HG03565 (cell line): ENCODE measurements at regions not wholly inside any gene's neighbourhood (a gene's known extent, or its start where the extent isn't known, plus 50 kb on each side); places are given as distances from the start of the nearest gene placed in this dataset.
A peak's percentile ranks its signal among the peaks of the same experiment; 100 is the strongest.
"Not testable (repeated sequence)": the region's sequence is repeated elsewhere in the genome, so short reads cannot be mapped to it uniquely, and the experiment has no call there.

Source experiments
- ATAC-seq: cut with Tn5 transposase; IDR thresholded peaks from one replicate; pipeline ENCODE4 v1.9.1; 2021; ENCODE audit warnings: mild to moderate bottlenecking, moderate library complexity; ENCODE audit not compliant: unreplicated experiment

- ATAC-seq, result no peak
These were observed 558.8 kb upstream of the GRIA3 start for GRCh38 chrX:122625239-122625638.

GRCh38 chrX:122625821-122626220 is 558.3 kb upstream of the GRIA3 start:
- ATAC-seq, result peak; percentile 69

GRCh38 chrX:122626871-122627270 is 557.2 kb upstream of the GRIA3 start:
- no peak for ATAC-seq

- ATAC-seq, result no peak
These were observed 542.9 kb upstream of the GRIA3 start for GRCh38 chrX:122641136-122641535.

- ATAC-seq, result no peak
These were observed 542.3 kb upstream of the GRIA3 start for GRCh38 chrX:122641826-122642225.

- ATAC-seq, result not testable (repeated sequence)
These were observed 528.8 kb upstream of the GRIA3 start for GRCh38 chrX:122655256-122655655.

GRCh38 chrX:122666601-122667000 is 517.5 kb upstream of the GRIA3 start:
- ATAC-seq, result no peak

- no peak for ATAC-seq
These were observed 516.4 kb upstream of the GRIA3 start for GRCh38 chrX:122667667-122668066.

- ATAC-seq, result no peak
These were observed 480.3 kb upstream of the GRIA3 start for GRCh38 chrX:122703762-122704161.

- no peak for ATAC-seq
These were observed 444.3 kb upstream of the GRIA3 start for GRCh38 chrX:122739770-122740169.

- no peak for ATAC-seq
These were observed 413.5 kb upstream of the GRIA3 start for GRCh38 chrX:122770581-122770980.

GRCh38 chrX:122771933-122772332 is 412.1 kb upstream of the GRIA3 start:
- ATAC-seq, result no peak

- ATAC-seq, result no peak
These were observed 406.3 kb upstream of the GRIA3 start for GRCh38 chrX:122777766-122778165.

- ATAC-seq, result no peak
These were observed 400.2 kb upstream of the GRIA3 start for GRCh38 chrX:122783918-122784317.

GRCh38 chrX:122787231-122787630 is 396.8 kb upstream of the GRIA3 start:
- no peak for ATAC-seq

GRCh38 chrX:122788216-122788615 is 395.9 kb upstream of the GRIA3 start:
- ATAC-seq, result no peak

- no peak for ATAC-seq
These were observed 393.5 kb upstream of the GRIA3 start for GRCh38 chrX:122790376-122791095.

- no peak for ATAC-seq
These were observed 370.2 kb upstream of the GRIA3 start for GRCh38 chrX:122813876-122814275.

- ATAC-seq, result no peak
These were observed 367.8 kb upstream of the GRIA3 start for GRCh38 chrX:122816288-122816687.

- no peak for ATAC-seq
These were observed 366.6 kb upstream of the GRIA3 start for GRCh38 chrX:122817321-122817955.

GRCh38 chrX:122818068-122818467 is 366.0 kb upstream of the GRIA3 start:
- ATAC-seq, result no peak

GRCh38 chrX:122833230-122833629 is 350.8 kb upstream of the GRIA3 start:
- no peak for ATAC-seq

- ATAC-seq, result no peak
These were observed 348.2 kb upstream of the GRIA3 start for GRCh38 chrX:122835886-122836285.
